Liver (tissue), 3 donors: ENCODE measurements at regions not wholly inside any gene's neighbourhood (a gene's known extent, or its start where the extent isn't known, plus 50 kb on each side); places are given as distances from the start of the nearest gene placed in this dataset.

Experiments used
- EGR1 ChIP-seq, 2 donors: IDR thresholded peaks; 2 replicates each; pipeline ENCODE4 v1.6.1; 2016 to 2018; ENCODE audit warnings: antibody characterized with exemption in 2 of 2, low read depth in 2 of 2
- GABPA ChIP-seq, 2 donors: IDR thresholded peaks in 1 of 2; conservative IDR thresholded peaks in 1 of 2; 2 replicates each; pipeline ENCODE4 v1.6.1; 2016; ENCODE audit warnings: antibody characterized with exemption in 2 of 2, mild to moderate bottlenecking in 1 of 2, moderate library complexity in 1 of 2
- TF ChIP-seq, protein P1 (sequence below): fragments of 150-350 bp; IDR thresholded peaks from 2 replicates; pipeline ENCODE4 v1.5.1; 2017; ENCODE audit warnings: improper control_type of control experiment, low read depth, low read length; ENCODE audit not compliant: missing input control
- donor health status: healthy.
- donor health status: healthy.

DNA sequence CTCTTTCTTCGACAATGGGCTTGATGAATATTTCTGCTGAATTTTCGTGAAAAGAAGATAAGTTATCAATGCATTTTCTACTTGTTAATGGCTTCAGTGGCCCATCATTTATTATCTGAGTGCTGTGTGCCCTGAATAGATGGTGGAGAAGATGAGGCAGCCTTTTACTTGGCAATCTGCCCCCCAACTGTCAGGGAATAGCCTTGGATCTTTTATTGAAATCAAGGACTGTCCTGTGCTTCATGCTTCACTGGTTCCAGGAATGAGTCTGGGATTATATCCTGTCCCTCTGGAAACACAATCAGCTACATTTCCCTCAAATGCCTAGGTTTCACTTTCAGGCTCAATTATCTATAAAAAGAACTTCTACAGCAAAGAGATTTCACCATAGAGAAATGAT, 75.9 kb upstream of the NXPH1 start:
- TF ChIP-seq, protein P1, sequence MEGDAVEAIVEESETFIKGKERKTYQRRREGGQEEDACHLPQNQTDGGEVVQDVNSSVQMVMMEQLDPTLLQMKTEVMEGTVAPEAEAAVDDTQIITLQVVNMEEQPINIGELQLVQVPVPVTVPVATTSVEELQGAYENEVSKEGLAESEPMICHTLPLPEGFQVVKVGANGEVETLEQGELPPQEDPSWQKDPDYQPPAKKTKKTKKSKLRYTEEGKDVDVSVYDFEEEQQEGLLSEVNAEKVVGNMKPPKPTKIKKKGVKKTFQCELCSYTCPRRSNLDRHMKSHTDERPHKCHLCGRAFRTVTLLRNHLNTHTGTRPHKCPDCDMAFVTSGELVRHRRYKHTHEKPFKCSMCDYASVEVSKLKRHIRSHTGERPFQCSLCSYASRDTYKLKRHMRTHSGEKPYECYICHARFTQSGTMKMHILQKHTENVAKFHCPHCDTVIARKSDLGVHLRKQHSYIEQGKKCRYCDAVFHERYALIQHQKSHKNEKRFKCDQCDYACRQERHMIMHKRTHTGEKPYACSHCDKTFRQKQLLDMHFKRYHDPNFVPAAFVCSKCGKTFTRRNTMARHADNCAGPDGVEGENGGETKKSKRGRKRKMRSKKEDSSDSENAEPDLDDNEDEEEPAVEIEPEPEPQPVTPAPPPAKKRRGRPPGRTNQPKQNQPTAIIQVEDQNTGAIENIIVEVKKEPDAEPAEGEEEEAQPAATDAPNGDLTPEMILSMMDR: no peak
- TF ChIP-seq GABPA (IDR thresholded peaks at IDR 0.05 in 1 of 2, conservative IDR thresholded peaks at IDR 0.05 in 1 of 2) (no peak), EGR1 (IDR thresholded peaks at IDR 0.05; ENCODE audit: low read depth in 2 of 2) (no peak)
